Mesothelial cell of epicardium (in vitro differentiated cells): ENCODE measurements at regions not wholly inside any gene's neighbourhood (a gene's known extent, or its start where the extent isn't known, plus 50 kb on each side); places are given as distances from the start of the nearest gene placed in this dataset.

ENCODE experiments used
- DNase-seq, 2 experiments: peaks; one replicate each; pipeline ENCODE4 v3.0.0; 2021; ENCODE audit warnings: low spot score in 2 of 2; ENCODE audit not compliant: unreplicated experiment in 2 of 2
- H3K27ac Mint-ChIP-seq: 2 replicates; pipeline ENCODE4 v1.8.0; 2021; ENCODE audit warnings: mixed read lengths
- H3K27me3 Mint-ChIP-seq: 2 replicates; pipeline ENCODE4 v1.8.0; 2021; ENCODE audit warnings: low read depth, mixed read lengths
- H3K36me3 Mint-ChIP-seq: 2 replicates; pipeline ENCODE4 v1.8.0; 2021; ENCODE audit warnings: mixed read lengths
- H3K4me1 Mint-ChIP-seq: 2 replicates; pipeline ENCODE4 v1.8.0; 2021; ENCODE audit warnings: mixed read lengths
- H3K4me3 Mint-ChIP-seq: 2 replicates; pipeline ENCODE4 v1.8.0; 2021; ENCODE audit warnings: mild to moderate bottlenecking, moderate library complexity, mixed read lengths
- H3K9me3 Mint-ChIP-seq: 2 replicates; pipeline ENCODE4 v1.8.0; 2021; ENCODE audit warnings: mixed read lengths
- TF ChIP-seq, protein P1 (sequence below): fragments of 200-600 bp; sonication (generic); IDR thresholded peaks from one replicate; pipeline ENCODE4 v1.5.0; 2021; ENCODE audit warnings: antibody characterized with exemption; ENCODE audit not compliant: unreplicated experiment

GRCh38 chr12:66852091-66852490, 173.2 kb upstream of the GRIP1 start:
- TF ChIP-seq, protein P1, sequence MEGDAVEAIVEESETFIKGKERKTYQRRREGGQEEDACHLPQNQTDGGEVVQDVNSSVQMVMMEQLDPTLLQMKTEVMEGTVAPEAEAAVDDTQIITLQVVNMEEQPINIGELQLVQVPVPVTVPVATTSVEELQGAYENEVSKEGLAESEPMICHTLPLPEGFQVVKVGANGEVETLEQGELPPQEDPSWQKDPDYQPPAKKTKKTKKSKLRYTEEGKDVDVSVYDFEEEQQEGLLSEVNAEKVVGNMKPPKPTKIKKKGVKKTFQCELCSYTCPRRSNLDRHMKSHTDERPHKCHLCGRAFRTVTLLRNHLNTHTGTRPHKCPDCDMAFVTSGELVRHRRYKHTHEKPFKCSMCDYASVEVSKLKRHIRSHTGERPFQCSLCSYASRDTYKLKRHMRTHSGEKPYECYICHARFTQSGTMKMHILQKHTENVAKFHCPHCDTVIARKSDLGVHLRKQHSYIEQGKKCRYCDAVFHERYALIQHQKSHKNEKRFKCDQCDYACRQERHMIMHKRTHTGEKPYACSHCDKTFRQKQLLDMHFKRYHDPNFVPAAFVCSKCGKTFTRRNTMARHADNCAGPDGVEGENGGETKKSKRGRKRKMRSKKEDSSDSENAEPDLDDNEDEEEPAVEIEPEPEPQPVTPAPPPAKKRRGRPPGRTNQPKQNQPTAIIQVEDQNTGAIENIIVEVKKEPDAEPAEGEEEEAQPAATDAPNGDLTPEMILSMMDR, result no peak
- H3K27me3 Mint-ChIP-seq, result no peaks in the 10 kb centered on the region
- H3K36me3 Mint-ChIP-seq, result no peaks in the 10 kb centered on the region
- no peak overlapping the region for H3K4me3 Mint-ChIP-seq
- H3K27ac Mint-ChIP-seq, result no peak overlapping the region
- no peak for DNase-seq
- peaks cover 27% of the 10 kb centered on the region for H3K4me1 Mint-ChIP-seq
- H3K9me3 Mint-ChIP-seq, result no peaks in the 10 kb centered on the region

DNA sequence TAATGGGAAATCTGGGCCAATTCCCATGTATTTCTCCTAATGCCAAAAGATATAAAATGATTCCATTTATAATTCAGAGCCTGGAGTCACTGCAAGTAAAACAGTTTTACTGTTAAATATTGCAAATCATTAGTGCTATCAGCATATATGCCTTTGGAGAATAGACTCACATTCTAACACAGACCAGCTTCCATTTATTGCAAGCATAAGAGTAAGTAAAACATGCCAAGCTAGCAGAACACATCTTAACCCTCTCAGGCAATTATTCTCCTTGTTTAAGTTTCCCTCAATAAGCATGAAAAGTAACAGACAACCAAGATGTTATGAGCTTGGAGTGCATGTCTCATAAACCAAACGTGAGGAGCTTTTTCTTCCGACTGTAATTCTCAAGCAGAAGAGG, 173.9 kb upstream of the GRIP1 start:
- no peaks in the 10 kb centered on the region for H3K27me3 Mint-ChIP-seq
- no peaks in the 10 kb centered on the region for H3K36me3 Mint-ChIP-seq
- H3K4me1 Mint-ChIP-seq, result peaks cover 27% of the 10 kb centered on the region
- H3K27ac Mint-ChIP-seq, result peak overlapping the region; percentile 44
- TF ChIP-seq, protein P1, result no peak
- no peak for DNase-seq
- H3K4me3 Mint-ChIP-seq, result no peak overlapping the region
- H3K9me3 Mint-ChIP-seq, result no peaks in the 10 kb centered on the region

- H3K9me3 Mint-ChIP-seq, result no peaks in the 10 kb centered on the region
- H3K27me3 Mint-ChIP-seq, result no peaks in the 10 kb centered on the region
- TF ChIP-seq, protein P1, result no peak
- H3K4me1 Mint-ChIP-seq, result peaks cover 30% of the 10 kb centered on the region
- no peak overlapping the region for H3K4me3 Mint-ChIP-seq
- H3K27ac Mint-ChIP-seq, result no peak overlapping the region
- no peaks in the 10 kb centered on the region for H3K36me3 Mint-ChIP-seq
- DNase-seq, result no peak
Observed at GRCh38 chr12:66859751-66860440, 181.0 kb upstream of the GRIP1 start.

- Mint-ChIP-seq H3K36me3 (no peaks in the 10 kb centered on the region), H3K4me1 (peaks cover 31% of the 10 kb centered on the region), H3K9me3 (no peaks in the 10 kb centered on the region), H3K27me3 (no peaks in the 10 kb centered on the region), H3K27ac (no peak overlapping the region), H3K4me3 (no peak overlapping the region)
- TF ChIP-seq, protein P1, result peak; percentile 85
- DNase-seq, result peak; percentile 27 to 78
Observed at GRCh38 chr12:66860752-66861750, 182.2 kb upstream of the GRIP1 start.

DNA sequence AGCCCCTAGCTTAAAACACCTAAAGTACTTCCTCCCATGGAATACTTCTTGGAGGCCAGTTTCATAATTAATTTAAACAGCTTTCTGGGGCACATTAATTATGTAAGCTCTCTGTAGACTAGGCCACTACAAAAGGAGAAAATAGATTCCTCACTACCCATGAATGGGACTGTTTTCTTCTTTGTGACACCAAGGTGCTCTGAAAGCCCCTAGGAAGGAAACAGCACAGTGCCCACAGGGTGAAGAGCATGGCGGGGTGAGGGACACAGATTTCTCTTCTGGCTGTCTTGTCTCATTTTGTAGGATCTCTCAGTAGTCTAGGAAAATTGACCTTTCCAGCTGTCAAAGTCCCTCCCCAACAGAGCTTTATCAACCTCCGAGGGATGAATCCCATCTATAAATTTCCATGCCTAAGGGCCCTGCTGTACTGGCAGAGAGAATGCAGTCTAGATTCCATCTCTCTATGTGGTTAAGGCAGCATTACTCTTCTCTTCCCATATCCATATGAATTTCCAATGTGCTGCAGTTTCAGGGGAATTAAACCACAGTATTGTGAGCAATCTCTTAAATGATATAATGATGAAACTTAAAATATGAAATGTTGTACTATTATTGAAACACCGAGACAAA, 183.6 kb upstream of the GRIP1 start:
- Mint-ChIP-seq H3K27me3 (no peaks in the 10 kb centered on the region), H3K4me1 (peaks cover 31% of the 10 kb centered on the region), H3K9me3 (no peaks in the 10 kb centered on the region), H3K27ac (no peak overlapping the region), H3K36me3 (no peaks in the 10 kb centered on the region), H3K4me3 (no peak overlapping the region)
- DNase-seq, result no peak
- TF ChIP-seq, protein P1, result no peak
